ENCODE measurements at regions not wholly inside any gene's neighbourhood (a gene's known extent, or its start where the extent isn't known, plus 50 kb on each side); places are given as distances from the start of the nearest gene placed in this dataset.
A peak's percentile ranks its signal among the peaks of the same experiment; 100 is the strongest.

GRCh38 chrX:69236641-69237040 is 71.4 kb upstream of the PJA1 start:
- DNase-seq (ENCODE audit: low read depth in 2 of 3, low spot score in 2 of 3) = no peak

- no peak for DNase-seq (ENCODE audit: low read depth in 2 of 3, low spot score in 2 of 3)
Measured at GRCh38 chrX:69234624-69235023, 69.4 kb upstream of the PJA1 start.

GRCh38 chrX:69232945-69233344 is 67.7 kb upstream of the PJA1 start:
- no peak for DNase-seq (ENCODE audit: low read depth in 2 of 3, low spot score in 2 of 3)

- no peak for DNase-seq (ENCODE audit: low read depth in 2 of 3, low spot score in 2 of 3)
Measured at GRCh38 chrX:69231903-69232302, 66.7 kb upstream of the PJA1 start.

- no peak for DNase-seq (ENCODE audit: low read depth in 2 of 3, low spot score in 2 of 3)
Measured at GRCh38 chrX:69229436-69229835, 64.2 kb upstream of the PJA1 start.

- no peak for DNase-seq (ENCODE audit: low read depth in 2 of 3, low spot score in 2 of 3)
Measured at GRCh38 chrX:69228732-69229131, 63.5 kb upstream of the PJA1 start.

GRCh38 chrX:69226459-69227158 is 61.4 kb upstream of the PJA1 start:
- no peak for DNase-seq (ENCODE audit: low read depth in 2 of 3, low spot score in 2 of 3)

GRCh38 chrX:69222103-69223090 is 57.1 kb upstream of the PJA1 start:
- peak; percentile 49 to 82 (median 56) for DNase-seq (ENCODE audit: low read depth in 2 of 3, low spot score in 2 of 3)

GRCh38 chrX:69221239-69222102 is 56.2 kb upstream of the PJA1 start:
- no peak for DNase-seq (ENCODE audit: low read depth in 2 of 3, low spot score in 2 of 3)

- no peak for DNase-seq (ENCODE audit: low read depth in 2 of 3, low spot score in 2 of 3)
Measured at GRCh38 chrX:69218407-69218997, 53.2 kb upstream of the PJA1 start.

GRCh38 chrX:69216911-69217310 is 51.7 kb upstream of the PJA1 start:
- no peak for DNase-seq (ENCODE audit: low read depth in 2 of 3, low spot score in 2 of 3)

- no peak for DNase-seq (ENCODE audit: low read depth in 2 of 3, low spot score in 2 of 3)
Measured at GRCh38 chrX:69216446-69216845, 51.2 kb upstream of the PJA1 start.

GRCh38 chrX:69215161-69215875 is 50.1 kb upstream of the PJA1 start:
- DNase-seq (ENCODE audit: low read depth in 2 of 3, low spot score in 2 of 3) = no peak

Measured in hematopoietic multipotent progenitor cell (in vitro differentiated cells).